Lung (tissue), 11 donors: ENCODE measurements at regions not wholly inside any gene's neighbourhood (a gene's known extent, or its start where the extent isn't known, plus 50 kb on each side); places are given as distances from the start of the nearest gene placed in this dataset.
A peak's percentile ranks its signal among the peaks of the same experiment; 100 is the strongest.

Experiments
- ATAC-seq: fragments of 200-7000 bp; cut with Tn5 transposase; one replicate; pipeline ENCODE4 v1.9.1; 2020; ENCODE audit warnings: moderate number of reproducible peaks; ENCODE audit not compliant: insufficient read depth, low FRiP score
- DNase-seq, 3 donors: peaks; one replicate each; pipeline ENCODE4 v3.0.0-alpha.2; 2013 to 2017
- H3K27ac ChIP-seq, 2 donors: one replicate each; pipeline ENCODE4 v1.5.1; 2013; ENCODE audit warnings: mild to moderate bottlenecking in 2 of 2, moderate library complexity in 2 of 2, control low read depth in 1 of 2, inconsistent platforms in 1 of 2, low read depth in 1 of 2, low read length in 1 of 2
- H3K27me3 ChIP-seq, 3 donors: one replicate each; pipeline ENCODE4 v1.5.1; 2013; ENCODE audit warnings: low read length in 2 of 3; ENCODE audit not compliant: control insufficient read depth in 3 of 3, insufficient read depth in 3 of 3
- H3K36me3 ChIP-seq, 4 donors: one replicate each; pipeline ENCODE4 v1.5.1; 2013; ENCODE audit warnings: low read length in 4 of 4, mild to moderate bottlenecking in 1 of 4, moderate library complexity in 1 of 4; ENCODE audit not compliant: control insufficient read depth in 4 of 4, insufficient read depth in 4 of 4
- H3K4me1 ChIP-seq, 5 donors: one replicate each; pipeline ENCODE4 v1.5.1; 2013; ENCODE audit warnings: low read length in 5 of 5, mild to moderate bottlenecking in 2 of 5, moderate library complexity in 1 of 5; ENCODE audit not compliant: control insufficient read depth in 5 of 5, insufficient read depth in 5 of 5
- H3K4me3 ChIP-seq: one replicate; pipeline ENCODE4 v1.5.1; 2013; ENCODE audit warnings: mild to moderate bottlenecking, control low read depth, moderate library complexity
- H3K9ac ChIP-seq, 2 donors: one replicate each; pipeline ENCODE4 v1.5.1; 2013; ENCODE audit warnings: low read length in 2 of 2, control low read depth in 1 of 2; ENCODE audit not compliant: insufficient read depth in 1 of 2
- H3K9me3 ChIP-seq, 4 donors: one replicate each; pipeline ENCODE4 v1.5.1; 2013; ENCODE audit warnings: low read length in 3 of 4, mild to moderate bottlenecking in 1 of 4, moderate library complexity in 1 of 4; ENCODE audit not compliant: control insufficient read depth in 4 of 4, insufficient read depth in 3 of 4
- WGBS, 2 donors: extraction: QIAGEN DNeasy Blood & Tissue Kit; methylation state at CpG; one replicate each; pipeline ENCODE4 v1.1.7; 2013; 5-methylcytosine and 5-hydroxymethylcytosine counted together
- TF ChIP-seq, protein P1 (sequence below): IDR thresholded peaks from 2 replicates; pipeline ENCODE4 v1.5.1; 2012; ENCODE audit warnings: mild to moderate bottlenecking; ENCODE audit errors: control extremely low read depth, extremely low read depth
- donor health status: control.
- donor health status: control.
- donor health status: Bipolar disorder and iron deficiency.
- donor health status: healthy.
- donor health status: DM: yes; HTN: yes; CAD: no.

DNA sequence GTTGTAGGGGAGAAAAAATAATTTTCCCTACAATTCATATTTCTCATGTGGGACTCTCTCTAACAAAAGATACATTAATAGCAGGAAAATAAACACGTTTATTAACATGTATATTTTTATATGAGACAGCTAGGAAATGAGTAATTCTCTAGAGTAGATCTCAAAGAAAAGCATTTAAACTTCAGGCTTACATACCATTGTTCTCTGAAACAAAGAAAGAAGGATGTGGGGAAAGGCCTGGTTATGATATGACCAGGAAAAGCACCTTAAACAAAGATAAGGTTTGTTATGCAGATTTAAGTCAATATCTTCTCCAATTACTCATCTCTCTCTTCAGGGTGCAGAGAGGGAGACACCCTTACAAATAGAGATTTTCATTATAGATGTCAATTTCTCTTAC lies 131.3 kb downstream of the SLC7A11 start:
- no peaks in the 10 kb centered on the region for H3K27me3 ChIP-seq

DNA sequence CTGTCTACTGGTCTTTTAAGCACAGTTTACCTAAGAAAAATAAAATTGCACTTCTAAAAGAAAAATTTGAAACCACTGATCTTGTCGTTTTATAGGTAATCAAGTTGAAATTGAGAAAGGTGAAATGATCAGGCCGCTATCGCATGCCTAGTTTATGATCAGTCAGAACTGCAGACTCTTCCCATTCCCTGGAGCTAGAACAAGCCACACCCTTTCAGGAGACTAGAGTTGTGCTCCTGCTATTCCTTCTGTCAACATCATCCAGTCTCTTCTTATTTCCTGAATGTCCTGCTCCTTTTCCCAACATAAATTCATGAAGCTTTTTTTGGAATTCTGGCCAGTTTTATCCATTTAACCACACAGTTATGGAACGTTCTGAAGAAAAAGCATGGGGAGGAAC lies 135.1 kb downstream of the SLC7A11 start:
- WGBS, 2 donors: 96% methylated on average over 4 of the region's 4 CpGs
- no peak for ATAC-seq
- TF ChIP-seq, protein P1, sequence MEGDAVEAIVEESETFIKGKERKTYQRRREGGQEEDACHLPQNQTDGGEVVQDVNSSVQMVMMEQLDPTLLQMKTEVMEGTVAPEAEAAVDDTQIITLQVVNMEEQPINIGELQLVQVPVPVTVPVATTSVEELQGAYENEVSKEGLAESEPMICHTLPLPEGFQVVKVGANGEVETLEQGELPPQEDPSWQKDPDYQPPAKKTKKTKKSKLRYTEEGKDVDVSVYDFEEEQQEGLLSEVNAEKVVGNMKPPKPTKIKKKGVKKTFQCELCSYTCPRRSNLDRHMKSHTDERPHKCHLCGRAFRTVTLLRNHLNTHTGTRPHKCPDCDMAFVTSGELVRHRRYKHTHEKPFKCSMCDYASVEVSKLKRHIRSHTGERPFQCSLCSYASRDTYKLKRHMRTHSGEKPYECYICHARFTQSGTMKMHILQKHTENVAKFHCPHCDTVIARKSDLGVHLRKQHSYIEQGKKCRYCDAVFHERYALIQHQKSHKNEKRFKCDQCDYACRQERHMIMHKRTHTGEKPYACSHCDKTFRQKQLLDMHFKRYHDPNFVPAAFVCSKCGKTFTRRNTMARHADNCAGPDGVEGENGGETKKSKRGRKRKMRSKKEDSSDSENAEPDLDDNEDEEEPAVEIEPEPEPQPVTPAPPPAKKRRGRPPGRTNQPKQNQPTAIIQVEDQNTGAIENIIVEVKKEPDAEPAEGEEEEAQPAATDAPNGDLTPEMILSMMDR: no peak
- Histone ChIP-seq H3K9me3 (no peaks in the 10 kb centered on the region), H3K27me3 (no peaks in the 10 kb centered on the region), H3K9ac (no peak overlapping the region), H3K4me3 (no peak overlapping the region), H3K27ac (no peak overlapping the region), H3K36me3 (no peaks in the 10 kb centered on the region), H3K4me1 (peaks cover 0 to 9% (median 0%) of the 10 kb centered on the region in 5 donors)
- no peak for DNase-seq

More for the DNA sequence above, 131.3 kb downstream of the SLC7A11 start:
- TF ChIP-seq, protein P1: no peak
- H3K27ac ChIP-seq: no peak overlapping the region
- WGBS, 2 donors: 49% methylated on average over 1 of the region's 1 CpG
- H3K9ac ChIP-seq: no peak overlapping the region
- H3K36me3 ChIP-seq: no peaks in the 10 kb centered on the region
- DNase-seq (no peak), ATAC-seq (no peak)
- no peak overlapping the region for H3K4me3 ChIP-seq
- H3K4me1 ChIP-seq: no peaks in the 10 kb centered on the region
- no peaks in the 10 kb centered on the region for H3K9me3 ChIP-seq

DNA sequence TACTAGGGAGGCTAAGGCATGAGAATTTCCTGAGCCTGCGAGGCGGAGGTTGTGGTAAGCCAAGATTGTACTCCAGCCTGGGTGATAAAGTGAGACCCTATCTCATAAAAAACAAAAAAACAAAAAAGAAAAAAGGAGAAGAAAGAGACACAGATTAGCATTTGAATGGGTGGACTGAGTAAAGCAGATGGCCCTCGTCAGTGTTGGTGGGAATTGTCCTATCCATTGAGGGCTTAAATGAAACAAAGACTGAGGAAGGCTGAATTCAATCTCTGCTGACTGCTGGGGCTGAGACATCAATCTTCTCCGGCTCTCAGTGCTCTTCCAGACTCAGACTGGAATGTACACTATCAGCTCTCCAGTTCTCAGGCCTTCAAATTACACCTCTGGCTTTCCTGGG lies 136.8 kb downstream of the SLC7A11 start:
- Histone ChIP-seq H3K27me3 (no peaks in the 10 kb centered on the region), H3K27ac (no peak overlapping the region), H3K36me3 (no peaks in the 10 kb centered on the region), H3K4me1 (peaks cover 0 to 9% (median 0%) of the 10 kb centered on the region in 5 donors), H3K9me3 (no peaks in the 10 kb centered on the region), H3K4me3 (no peak overlapping the region), H3K9ac (no peak overlapping the region)
- TF ChIP-seq, protein P1: no peak
- no peak for DNase-seq
- WGBS, 2 donors: 94% methylated on average over 4 of the region's 4 CpGs
- no peak for ATAC-seq

DNA sequence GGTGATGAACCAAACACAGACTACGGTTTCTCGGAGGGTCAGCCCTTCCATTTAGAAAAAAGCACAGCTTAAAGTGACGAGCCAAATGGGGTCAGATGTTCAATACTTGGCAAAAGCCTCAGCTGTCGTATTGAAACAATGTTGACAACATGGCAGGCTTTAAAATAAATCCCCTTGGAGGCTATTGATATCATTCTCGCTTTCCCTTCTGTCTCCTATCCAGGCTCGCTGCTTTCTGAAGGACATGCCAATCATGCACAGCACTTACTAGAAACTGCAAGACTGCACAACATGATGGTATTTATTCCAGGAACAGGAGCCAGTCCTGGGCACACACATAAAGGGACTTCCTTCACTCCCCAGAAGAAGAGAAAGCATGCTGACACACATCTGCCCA lies 137.9 kb downstream of the SLC7A11 start:
- no peak overlapping the region for H3K9ac ChIP-seq
- 73 to 86% methylated on average over 6 of the region's 6 CpGs for WGBS, 2 donors
- DNase-seq (peak; percentile 18 to 46 (median 41)), ATAC-seq (no peak)
- no peaks in the 10 kb centered on the region for H3K36me3 ChIP-seq
- TF ChIP-seq, protein P1: no peak
- H3K27me3 ChIP-seq: no peaks in the 10 kb centered on the region
- H3K27ac ChIP-seq: no peak overlapping the region
- no peaks in the 10 kb centered on the region for H3K9me3 ChIP-seq
- no peak overlapping the region for H3K4me3 ChIP-seq
- peaks cover 0 to 9% (median 0%) of the 10 kb centered on the region in 5 donors for H3K4me1 ChIP-seq
